ENCODE measurements at regions not wholly inside any gene's neighbourhood (a gene's known extent, or its start where the extent isn't known, plus 50 kb on each side); places are given as distances from the start of the nearest gene placed in this dataset.
"Not testable (repeated sequence)": the region's sequence is repeated elsewhere in the genome, so short reads cannot be mapped to it uniquely, and the experiment has no call there.

GRCh38 chr17:64729201-64729600 lies 67.1 kb upstream of the SMURF2 start:
- H3K4me3 ChIP-seq (ENCODE audit: severe bottlenecking), result no peak overlapping the region
- no peak for TF ChIP-seq CTCF (IDR thresholded peaks at IDR 0.05; ENCODE audit: poor library complexity, severe bottlenecking)
- H3K36me3 ChIP-seq (ENCODE audit: low read depth), result no peaks in the 10 kb centered on the region
- H3K9me3 ChIP-seq (ENCODE audit: severe bottlenecking), result no peaks in the 10 kb centered on the region
- H3K27me3 ChIP-seq (ENCODE audit: insufficient read depth, poor library complexity, severe bottlenecking), result no peaks in the 10 kb centered on the region
- ATAC-seq (ENCODE audit: low read depth) (no peak), DNase-seq (ENCODE audit: low spot score) (no peak)
- H3K4me1 ChIP-seq (ENCODE audit: insufficient read depth, poor library complexity, severe bottlenecking), result peaks cover 28% of the 10 kb centered on the region
- H3K27ac ChIP-seq (ENCODE audit: poor library complexity, severe bottlenecking), result peak overlapping the region; percentile 66

DNA sequence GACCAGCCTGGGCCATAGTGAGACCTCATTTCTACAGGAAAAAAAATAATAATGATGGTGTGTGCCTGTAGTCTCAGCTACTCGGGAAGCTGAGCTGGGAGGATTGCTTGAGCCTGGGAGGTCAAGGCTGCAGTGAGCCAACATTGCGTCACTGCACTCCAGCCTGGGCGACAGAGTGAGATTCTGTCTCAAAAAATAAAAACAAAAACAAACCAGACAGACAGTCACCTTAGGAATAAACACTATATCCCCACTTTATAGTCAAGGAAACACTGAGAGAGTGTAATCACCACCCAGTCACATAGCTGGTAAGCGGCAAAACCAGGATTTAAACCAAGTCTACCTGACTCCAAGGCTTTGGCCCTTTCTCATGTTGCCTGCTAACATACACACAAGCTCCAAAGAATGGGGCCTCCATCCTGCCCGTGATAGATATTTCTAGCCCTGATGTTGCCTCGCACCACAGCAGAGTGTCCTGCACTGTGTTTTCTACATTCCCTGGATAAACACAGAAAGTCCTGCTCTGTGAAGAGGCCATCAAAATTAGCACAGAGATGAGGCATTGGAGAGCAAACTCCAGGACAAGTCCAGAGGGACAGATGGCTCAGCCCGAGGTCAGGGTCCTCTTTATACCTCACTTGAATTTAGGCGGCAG lies 66.1 kb upstream of the SMURF2 start:
- TF ChIP-seq CTCF (IDR thresholded peaks at IDR 0.05; ENCODE audit: poor library complexity, severe bottlenecking), result no peak
- H3K27ac ChIP-seq (ENCODE audit: poor library complexity, severe bottlenecking), result peak overlapping the region; percentile 8

GRCh38 chr17:64726025-64726424 lies 63.9 kb upstream of the SMURF2 start:
- not testable (repeated sequence) for H3K27me3 ChIP-seq (ENCODE audit: insufficient read depth, poor library complexity, severe bottlenecking); H3K27ac ChIP-seq (ENCODE audit: poor library complexity, severe bottlenecking); H3K4me3 ChIP-seq (ENCODE audit: severe bottlenecking); H3K36me3 ChIP-seq (ENCODE audit: low read depth); H3K9me3 ChIP-seq (ENCODE audit: severe bottlenecking); ATAC-seq (ENCODE audit: low read depth); DNase-seq (ENCODE audit: low spot score)
- H3K4me1 ChIP-seq (ENCODE audit: insufficient read depth, poor library complexity, severe bottlenecking), result peaks cover 17% of the 10 kb centered on the region

More for the DNA sequence above, 66.1 kb upstream of the SMURF2 start:
- Histone ChIP-seq H3K4me3 (ENCODE audit: severe bottlenecking) (no peak overlapping the region), H3K36me3 (ENCODE audit: low read depth) (no peaks in the 10 kb centered on the region), H3K27me3 (ENCODE audit: insufficient read depth, poor library complexity, severe bottlenecking) (no peaks in the 10 kb centered on the region), H3K4me1 (ENCODE audit: insufficient read depth, poor library complexity, severe bottlenecking) (peaks cover 28% of the 10 kb centered on the region), H3K9me3 (ENCODE audit: severe bottlenecking) (no peaks in the 10 kb centered on the region)
- ATAC-seq (ENCODE audit: low read depth) (no peak), DNase-seq (ENCODE audit: low spot score) (no peak)

DNA sequence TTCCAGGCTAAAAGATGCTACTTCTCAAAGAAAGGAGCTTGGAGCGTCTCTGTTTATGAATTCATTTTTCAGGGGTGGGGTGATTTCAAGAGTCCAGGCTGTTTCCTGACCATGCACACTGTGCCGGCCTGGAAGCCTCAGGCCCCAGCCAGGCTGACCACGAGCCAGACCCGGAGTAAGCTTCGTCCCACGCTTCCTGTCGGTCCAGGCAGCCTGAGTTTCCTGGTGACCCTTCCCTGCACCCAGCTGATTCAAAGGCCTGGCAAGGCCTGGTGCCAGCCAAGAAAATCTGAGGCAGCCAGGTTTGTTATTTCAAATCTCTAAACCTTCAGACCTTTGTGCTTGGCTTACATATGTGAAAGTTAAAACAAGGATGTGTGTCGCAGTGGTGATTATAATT lies 62.1 kb upstream of the SMURF2 start:
- H3K27ac ChIP-seq (ENCODE audit: poor library complexity, severe bottlenecking), result peak overlapping the region; percentile 45
- H3K4me1 ChIP-seq (ENCODE audit: insufficient read depth, poor library complexity, severe bottlenecking); H3K36me3 ChIP-seq (ENCODE audit: low read depth); DNase-seq (ENCODE audit: low spot score); H3K4me3 ChIP-seq (ENCODE audit: severe bottlenecking); H3K27me3 ChIP-seq (ENCODE audit: insufficient read depth, poor library complexity, severe bottlenecking); H3K9me3 ChIP-seq (ENCODE audit: severe bottlenecking): not testable (repeated sequence)
- ATAC-seq (ENCODE audit: low read depth), result peak; percentile 52; the same call in 1 of the 3 replicates

GRCh38 chr17:64723781-64724180 lies 61.7 kb upstream of the SMURF2 start:
- no peak for TF ChIP-seq CTCF (IDR thresholded peaks at IDR 0.05; ENCODE audit: poor library complexity, severe bottlenecking)
- Histone ChIP-seq H3K4me1 (ENCODE audit: insufficient read depth, poor library complexity, severe bottlenecking) (peaks cover 6% of the 10 kb centered on the region), H3K4me3 (ENCODE audit: severe bottlenecking) (no peak overlapping the region), H3K27me3 (ENCODE audit: insufficient read depth, poor library complexity, severe bottlenecking) (no peaks in the 10 kb centered on the region), H3K36me3 (ENCODE audit: low read depth) (no peaks in the 10 kb centered on the region), H3K27ac (ENCODE audit: poor library complexity, severe bottlenecking) (peak overlapping the region; percentile 45), H3K9me3 (ENCODE audit: severe bottlenecking) (no peaks in the 10 kb centered on the region)
- ATAC-seq (ENCODE audit: low read depth) (no peak), DNase-seq (ENCODE audit: low spot score) (no peak)

DNA sequence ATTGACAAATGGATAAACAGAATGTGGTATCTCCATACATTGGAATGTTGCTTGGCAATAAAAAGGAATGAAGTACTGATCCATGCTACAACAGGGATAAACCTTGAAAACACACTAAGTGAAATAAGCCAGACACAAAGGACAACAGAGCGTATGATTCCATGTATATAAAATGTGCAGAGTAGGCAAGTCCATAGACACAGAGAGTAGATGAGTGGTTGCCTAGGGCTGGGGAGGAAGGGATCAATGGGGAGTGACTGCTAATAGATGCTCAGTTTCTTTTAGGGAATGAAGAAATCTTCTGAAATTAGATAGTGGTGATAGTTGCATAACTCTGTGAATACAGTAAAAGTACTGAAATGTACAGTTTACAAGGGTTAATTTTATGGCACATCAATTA lies 59.4 kb upstream of the SMURF2 start:
- peak; percentile 61; the same call in 2 of the 3 replicates for ATAC-seq (ENCODE audit: low read depth)

GRCh38 chr17:64720253-64720652 lies 58.1 kb upstream of the SMURF2 start:
- not testable (repeated sequence) for H3K4me1 ChIP-seq (ENCODE audit: insufficient read depth, poor library complexity, severe bottlenecking); DNase-seq (ENCODE audit: low spot score); H3K9me3 ChIP-seq (ENCODE audit: severe bottlenecking); H3K36me3 ChIP-seq (ENCODE audit: low read depth); H3K4me3 ChIP-seq (ENCODE audit: severe bottlenecking); H3K27ac ChIP-seq (ENCODE audit: poor library complexity, severe bottlenecking); H3K27me3 ChIP-seq (ENCODE audit: insufficient read depth, poor library complexity, severe bottlenecking); ATAC-seq (ENCODE audit: low read depth)

More for the DNA sequence above, 59.4 kb upstream of the SMURF2 start:
- not testable (repeated sequence) for DNase-seq (ENCODE audit: low spot score); H3K4me1 ChIP-seq (ENCODE audit: insufficient read depth, poor library complexity, severe bottlenecking); H3K4me3 ChIP-seq (ENCODE audit: severe bottlenecking); H3K27ac ChIP-seq (ENCODE audit: poor library complexity, severe bottlenecking); H3K27me3 ChIP-seq (ENCODE audit: insufficient read depth, poor library complexity, severe bottlenecking); H3K36me3 ChIP-seq (ENCODE audit: low read depth); H3K9me3 ChIP-seq (ENCODE audit: severe bottlenecking)

DNA sequence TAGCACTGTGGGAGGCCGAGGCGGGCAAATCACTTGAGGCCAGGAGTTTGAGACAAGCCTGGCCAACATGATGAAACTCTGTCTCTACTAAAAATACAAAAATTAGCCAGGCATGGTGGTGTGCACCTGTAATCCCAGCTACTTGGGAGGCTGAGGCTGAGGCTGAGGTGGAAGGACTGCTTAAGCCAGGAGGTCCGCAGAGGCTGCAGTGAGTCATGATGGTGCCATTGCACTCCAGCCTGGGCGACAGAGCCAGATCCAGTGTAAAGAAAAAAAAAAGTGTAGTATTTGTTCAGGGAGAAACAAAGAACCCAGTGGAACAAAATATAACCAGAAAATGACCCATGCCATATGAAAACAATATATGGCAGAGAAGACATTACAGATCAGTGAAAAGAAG lies 57.4 kb upstream of the SMURF2 start:
- H3K4me3 ChIP-seq (ENCODE audit: severe bottlenecking); H3K27ac ChIP-seq (ENCODE audit: poor library complexity, severe bottlenecking); H3K4me1 ChIP-seq (ENCODE audit: insufficient read depth, poor library complexity, severe bottlenecking); H3K36me3 ChIP-seq (ENCODE audit: low read depth); DNase-seq (ENCODE audit: low spot score); H3K9me3 ChIP-seq (ENCODE audit: severe bottlenecking); H3K27me3 ChIP-seq (ENCODE audit: insufficient read depth, poor library complexity, severe bottlenecking); ATAC-seq (ENCODE audit: low read depth): not testable (repeated sequence)

DNA sequence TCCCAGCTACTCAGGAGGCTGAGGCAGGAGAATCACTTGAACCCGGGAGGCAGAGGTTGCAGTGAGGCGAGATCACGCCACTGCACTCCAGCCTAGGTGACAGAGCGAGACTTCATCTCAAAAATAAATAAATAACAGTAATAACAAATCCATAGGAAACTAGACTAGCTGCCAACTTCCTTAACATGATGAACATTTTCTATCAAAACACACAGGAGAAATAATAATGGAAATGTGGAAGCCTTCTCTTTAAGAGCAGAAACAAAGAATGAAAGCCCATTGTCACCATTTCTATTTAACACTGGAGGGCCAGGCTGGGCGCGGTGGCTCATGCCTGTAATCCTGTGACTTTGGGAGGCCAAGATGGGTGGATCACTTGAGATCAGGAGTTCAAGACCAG lies 56.7 kb upstream of the SMURF2 start:
- H3K36me3 ChIP-seq (ENCODE audit: low read depth); H3K9me3 ChIP-seq (ENCODE audit: severe bottlenecking); ATAC-seq (ENCODE audit: low read depth): not testable (repeated sequence)

More for the DNA sequence above, 56.7 kb upstream of the SMURF2 start:
- not testable (repeated sequence) for H3K27ac ChIP-seq (ENCODE audit: poor library complexity, severe bottlenecking); H3K27me3 ChIP-seq (ENCODE audit: insufficient read depth, poor library complexity, severe bottlenecking); H3K4me1 ChIP-seq (ENCODE audit: insufficient read depth, poor library complexity, severe bottlenecking); H3K4me3 ChIP-seq (ENCODE audit: severe bottlenecking); DNase-seq (ENCODE audit: low spot score)
